BLaER1 treated with 17β-estradiol and CSF1 and Interleukin-3, amounts not matched to agents 10 nM and 100 nM (cell line): ENCODE measurements at regions not wholly inside any gene's neighbourhood (a gene's known extent, or its start where the extent isn't known, plus 50 kb on each side); places are given as distances from the start of the nearest gene placed in this dataset.

Experiments used
- H3K27ac ChIP-seq, 11 experiments: shearing (Covaris generic); formaldehyde crosslinking; 2 replicates each; pipeline ENCODE4 v1.8.1; 2022
- H3K27me3 ChIP-seq, 11 experiments: shearing (Covaris generic); formaldehyde crosslinking; 2 replicates each; pipeline ENCODE4 v1.8.1; 2022
- H3K36me3 ChIP-seq, 11 experiments: shearing (Covaris generic); formaldehyde crosslinking; 2 replicates each; pipeline ENCODE4 v1.8.1; 2022
- H3K4me1 ChIP-seq, 10 experiments: shearing (Covaris generic); formaldehyde crosslinking; 2 replicates each; pipeline ENCODE4 v1.8.1; 2022
- H3K4me2 ChIP-seq, 11 experiments: shearing (Covaris generic); formaldehyde crosslinking; 2 replicates each; pipeline ENCODE4 v1.8.1; 2022
- H3K4me3 ChIP-seq, 10 experiments: shearing (Covaris generic); formaldehyde crosslinking; 2 replicates each; pipeline ENCODE4 v1.8.1; 2022
- H3K9ac ChIP-seq, 11 experiments: shearing (Covaris generic); formaldehyde crosslinking; 2 replicates each; pipeline ENCODE4 v1.8.1; 2022
- H3K9me3 ChIP-seq, 11 experiments: shearing (Covaris generic); formaldehyde crosslinking; replicated peaks in 1 of 11; 2 replicates each; pipeline ENCODE4 v1.8.1; 2022
- H4K20me1 ChIP-seq, 11 experiments: shearing (Covaris generic); formaldehyde crosslinking; 2 replicates each; pipeline ENCODE4 v1.8.1; 2022
- Cebpa-rat ChIP-seq, 11 experiments: shearing (Covaris generic); IDR thresholded peaks; 2 replicates each; pipeline ENCODE4 v1.8.1; 2022

GRCh38 chr13:111558700-111559088 is 238.3 kb downstream of the TEX29 start:
- no peaks in the 10 kb centered on the region; a peak in 1 of 22 replicates for H4K20me1 ChIP-seq
- TF ChIP-seq Cebpa-rat (IDR thresholded peaks at IDR 0.05), result no peak
- peaks cover 23 to 69% (median 47%) of the 10 kb centered on the region in 10 experiments for H3K4me1 ChIP-seq
- H3K4me2 ChIP-seq, result peak overlapping the region in 7 of 11 experiments; percentile 22 to 96 (median 86); a peak in 12 of 22 replicates
- no peaks in the 10 kb centered on the region for H3K9me3 ChIP-seq
- H3K27me3 ChIP-seq, result peaks cover 0 to 13% (median 0%) of the 10 kb centered on the region in 11 experiments; a peak in 2 of 22 replicates
- no peak overlapping the region for H3K9ac ChIP-seq
- no peak overlapping the region for H3K4me3 ChIP-seq
- no peaks in the 10 kb centered on the region for H3K36me3 ChIP-seq
- no peak overlapping the region for H3K27ac ChIP-seq

GRCh38 chr13:111559612-111560403 is 239.4 kb downstream of the TEX29 start:
- peaks cover 0 to 13% (median 0%) of the 10 kb centered on the region in 11 experiments; a peak in 2 of 22 replicates for H3K27me3 ChIP-seq
- peak overlapping the region; percentile 56 to 96 (median 77) for H3K4me2 ChIP-seq
- H3K27ac ChIP-seq, result peak overlapping the region in 4 of 11 experiments; percentile 33 to 59 (median 55); a peak in 7 of 22 replicates
- peaks cover 23 to 76% (median 47%) of the 10 kb centered on the region in 10 experiments for H3K4me1 ChIP-seq
- H3K36me3 ChIP-seq, result no peaks in the 10 kb centered on the region
- no peak for TF ChIP-seq Cebpa-rat (IDR thresholded peaks at IDR 0.05)
- H4K20me1 ChIP-seq, result no peaks in the 10 kb centered on the region; a peak in 1 of 22 replicates
- peak overlapping the region in 1 of 10 experiments; percentile 34; a peak in 3 of 20 replicates for H3K4me3 ChIP-seq
- H3K9me3 ChIP-seq, result no peaks in the 10 kb centered on the region
- H3K9ac ChIP-seq, result peak overlapping the region in 4 of 11 experiments; percentile 26 to 57 (median 54); a peak in 7 of 22 replicates

- Histone ChIP-seq H3K27ac (peak overlapping the region in 4 of 11 experiments; percentile 7 to 59 (median 44); a peak in 2 of 22 replicates), H4K20me1 (no peaks in the 10 kb centered on the region; a peak in 1 of 22 replicates), H3K36me3 (no peaks in the 10 kb centered on the region), H3K4me1 (peaks cover 23 to 72% (median 48%) of the 10 kb centered on the region in 10 experiments), H3K27me3 (peaks cover 0 to 13% (median 0%) of the 10 kb centered on the region in 11 experiments; a peak in 2 of 22 replicates), H3K9ac (0 out of 22 replicates have a peak overlapping the region, but pooled peaks of 2 of the 11 experiments have one; percentile 11 to 15), H3K4me2 (peak overlapping the region; percentile 56 to 96 (median 77)), H3K4me3 (no peak overlapping the region), H3K9me3 (no peaks in the 10 kb centered on the region; a peak in 1 of 22 replicates)
- TF ChIP-seq Cebpa-rat (IDR thresholded peaks at IDR 0.05), result no peak
Measured at GRCh38 chr13:111561091-111561781, 240.8 kb downstream of the TEX29 start.

- H3K4me1 ChIP-seq, result peaks cover 23 to 84% (median 57%) of the 10 kb centered on the region in 10 experiments
- H3K9ac ChIP-seq, result no peak overlapping the region
- no peak overlapping the region for H3K27ac ChIP-seq
- H3K27me3 ChIP-seq, result peaks cover 0 to 13% (median 0%) of the 10 kb centered on the region in 11 experiments; a peak in 2 of 22 replicates
- H3K4me2 ChIP-seq, result peak overlapping the region in 8 of 11 experiments; percentile 26 to 96 (median 84); a peak in 14 of 22 replicates
- no peaks in the 10 kb centered on the region for H3K36me3 ChIP-seq
- H3K4me3 ChIP-seq, result no peak overlapping the region
- H4K20me1 ChIP-seq, result no peaks in the 10 kb centered on the region; a peak in 1 of 22 replicates
- TF ChIP-seq Cebpa-rat (IDR thresholded peaks at IDR 0.05), result no peak
- H3K9me3 ChIP-seq, result peaks cover 4 to 13% (median 6%) of the 10 kb centered on the region in 11 experiments; a peak in 20 of 22 replicates
Measured at GRCh38 chr13:111562716-111563115, 242.3 kb downstream of the TEX29 start.

- H3K36me3 ChIP-seq, result no peaks in the 10 kb centered on the region; a peak in 1 of 22 replicates
- H3K4me3 ChIP-seq, result no peak overlapping the region
- H3K9ac ChIP-seq, result no peak overlapping the region
- no peak overlapping the region for H3K27ac ChIP-seq
- no peaks in the 10 kb centered on the region; a peak in 1 of 22 replicates for H4K20me1 ChIP-seq
- peaks cover 22 to 32% (median 25%) of the 10 kb centered on the region in 11 experiments for H3K9me3 ChIP-seq
- H3K4me2 ChIP-seq, result peak overlapping the region in 4 of 11 experiments; percentile 19 to 28 (median 24); a peak in 5 of 22 replicates
- no peak for TF ChIP-seq Cebpa-rat (IDR thresholded peaks at IDR 0.05)
- H3K27me3 ChIP-seq, result peaks cover 0 to 5% (median 0%) of the 10 kb centered on the region in 11 experiments; a peak in 1 of 22 replicates
- H3K4me1 ChIP-seq, result peaks cover 22 to 66% (median 44%) of the 10 kb centered on the region in 10 experiments
Measured at GRCh38 chr13:111564606-111565005, 244.2 kb downstream of the TEX29 start.

- Histone ChIP-seq H3K4me2 (no peak overlapping the region), H3K4me3 (no peak overlapping the region), H4K20me1 (no peaks in the 10 kb centered on the region), H3K4me1 (peaks cover 14 to 63% (median 36%) of the 10 kb centered on the region in 10 experiments), H3K36me3 (no peaks in the 10 kb centered on the region; a peak in 1 of 22 replicates), H3K27ac (no peak overlapping the region), H3K9ac (no peak overlapping the region), H3K9me3 (peaks cover 23 to 34% (median 27%) of the 10 kb centered on the region in 11 experiments), H3K27me3 (no peaks in the 10 kb centered on the region)
- no peak for TF ChIP-seq Cebpa-rat (IDR thresholded peaks at IDR 0.05)
Measured at GRCh38 chr13:111565400-111565799, 245.0 kb downstream of the TEX29 start.

GRCh38 chr13:111566567-111566966 is 246.1 kb downstream of the TEX29 start:
- H3K36me3 ChIP-seq, result no peaks in the 10 kb centered on the region; a peak in 1 of 22 replicates
- H3K27ac ChIP-seq, result no peak overlapping the region
- H3K4me3 ChIP-seq, result no peak overlapping the region
- H3K4me1 ChIP-seq, result peaks cover 3 to 51% (median 24%) of the 10 kb centered on the region in 10 experiments; a peak in 19 of 20 replicates
- H3K9me3 ChIP-seq, result peaks cover 23 to 34% (median 27%) of the 10 kb centered on the region in 11 experiments
- no peak for TF ChIP-seq Cebpa-rat (IDR thresholded peaks at IDR 0.05)
- peak overlapping the region in 8 of 11 experiments; percentile 1 to 54 (median 36); a peak in 13 of 22 replicates for H3K4me2 ChIP-seq
- H3K9ac ChIP-seq, result no peak overlapping the region
- no peaks in the 10 kb centered on the region for H4K20me1 ChIP-seq
- H3K27me3 ChIP-seq, result no peaks in the 10 kb centered on the region

- Histone ChIP-seq H3K27ac (no peak overlapping the region), H3K27me3 (no peaks in the 10 kb centered on the region), H3K9ac (no peak overlapping the region), H3K36me3 (no peaks in the 10 kb centered on the region; a peak in 1 of 22 replicates), H3K9me3 (peaks cover 29 to 43% (median 33%) of the 10 kb centered on the region in 11 experiments), H3K4me1 (peaks cover 0 to 40% (median 13%) of the 10 kb centered on the region in 10 experiments; a peak in 13 of 20 replicates), H3K4me2 (peak overlapping the region in 5 of 11 experiments; percentile 8 to 54 (median 28); a peak in 3 of 22 replicates), H3K4me3 (no peak overlapping the region), H4K20me1 (no peaks in the 10 kb centered on the region)
- TF ChIP-seq Cebpa-rat (IDR thresholded peaks at IDR 0.05), result no peak
Measured at GRCh38 chr13:111567637-111568036, 247.2 kb downstream of the TEX29 start.
